ENCODE measurements at regions not wholly inside any gene's neighbourhood (a gene's known extent, or its start where the extent isn't known, plus 50 kb on each side); places are given as distances from the start of the nearest gene placed in this dataset.
A peak's percentile ranks its signal among the peaks of the same experiment; 100 is the strongest.

GRCh38 chr1:108050911-108051629 is 86.1 kb upstream of the VAV3 start:
- no peak for DNase-seq (ENCODE audit: low spot score)

GRCh38 chr1:108050158-108050557 is 85.2 kb upstream of the VAV3 start:
- DNase-seq (ENCODE audit: low spot score): no peak

GRCh38 chr1:108049178-108049819 is 84.3 kb upstream of the VAV3 start:
- DNase-seq (ENCODE audit: low spot score): peak; percentile 66

- no peak for DNase-seq (ENCODE audit: low spot score)
Observed at GRCh38 chr1:108048301-108049177, 83.6 kb upstream of the VAV3 start.

GRCh38 chr1:108047085-108047484 is 82.1 kb upstream of the VAV3 start:
- no peak for DNase-seq (ENCODE audit: low spot score)

- DNase-seq (ENCODE audit: low spot score): no peak
Observed at GRCh38 chr1:108046026-108046425, 81.0 kb upstream of the VAV3 start.

GRCh38 chr1:108045460-108045859 is 80.5 kb upstream of the VAV3 start:
- DNase-seq (ENCODE audit: low spot score): no peak

- DNase-seq (ENCODE audit: low spot score): no peak
Observed at GRCh38 chr1:108044318-108044717, 79.3 kb upstream of the VAV3 start.

GRCh38 chr1:108043707-108044106 is 78.7 kb upstream of the VAV3 start:
- no peak for DNase-seq (ENCODE audit: low spot score)

- no peak for DNase-seq (ENCODE audit: low spot score)
Observed at GRCh38 chr1:108042610-108043009, 77.6 kb upstream of the VAV3 start.

GRCh38 chr1:108041360-108042142 is 76.6 kb upstream of the VAV3 start:
- no peak for DNase-seq (ENCODE audit: low spot score)

GRCh38 chr1:108038653-108039236 is 73.8 kb upstream of the VAV3 start:
- no peak for DNase-seq (ENCODE audit: low spot score)

GRCh38 chr1:108036796-108037562 is 72.0 kb upstream of the VAV3 start:
- DNase-seq (ENCODE audit: low spot score): no peak

- peak; percentile 38 for DNase-seq (ENCODE audit: low spot score)
Observed at GRCh38 chr1:108034396-108034795, 69.4 kb upstream of the VAV3 start.

GRCh38 chr1:108033550-108033951 is 68.6 kb upstream of the VAV3 start:
- no peak for DNase-seq (ENCODE audit: low spot score)

- DNase-seq (ENCODE audit: low spot score): no peak
Observed at GRCh38 chr1:108028841-108029388, 63.9 kb upstream of the VAV3 start.

- no peak for DNase-seq (ENCODE audit: low spot score)
Observed at GRCh38 chr1:108027389-108027788, 62.4 kb upstream of the VAV3 start.

- DNase-seq (ENCODE audit: low spot score): no peak
Observed at GRCh38 chr1:108017698-108018097, 52.7 kb upstream of the VAV3 start.

- peak; percentile 47 for DNase-seq (ENCODE audit: low spot score)
Observed at GRCh38 chr1:108016451-108016920, 51.5 kb upstream of the VAV3 start.

Data from AG08395 (cell line).